ENCODE measurements at regions not wholly inside any gene's neighbourhood (a gene's known extent, or its start where the extent isn't known, plus 50 kb on each side); places are given as distances from the start of the nearest gene placed in this dataset.

DNA sequence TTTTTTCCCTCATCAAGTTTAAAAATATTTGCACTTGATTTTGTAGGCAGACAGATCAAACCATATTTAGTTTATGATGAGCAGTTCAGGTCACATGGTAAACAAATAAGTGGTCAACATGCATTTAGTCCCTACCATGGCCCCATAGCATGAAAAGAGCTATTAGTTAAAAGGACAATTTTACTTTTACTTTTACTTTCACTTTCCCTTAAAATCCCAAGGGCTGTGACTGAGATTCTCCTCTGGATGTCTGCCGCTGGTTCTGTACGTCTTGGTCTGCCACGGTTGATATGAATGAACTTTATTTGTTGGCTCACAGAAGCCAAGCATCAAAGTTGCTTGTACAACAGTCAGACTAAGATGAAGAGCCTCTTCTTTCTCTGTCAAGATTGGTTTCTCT is 626.2 kb upstream of the CDH7 start:
- DNase-seq: peak in 1 of 2 experiments; percentile 0

DNA sequence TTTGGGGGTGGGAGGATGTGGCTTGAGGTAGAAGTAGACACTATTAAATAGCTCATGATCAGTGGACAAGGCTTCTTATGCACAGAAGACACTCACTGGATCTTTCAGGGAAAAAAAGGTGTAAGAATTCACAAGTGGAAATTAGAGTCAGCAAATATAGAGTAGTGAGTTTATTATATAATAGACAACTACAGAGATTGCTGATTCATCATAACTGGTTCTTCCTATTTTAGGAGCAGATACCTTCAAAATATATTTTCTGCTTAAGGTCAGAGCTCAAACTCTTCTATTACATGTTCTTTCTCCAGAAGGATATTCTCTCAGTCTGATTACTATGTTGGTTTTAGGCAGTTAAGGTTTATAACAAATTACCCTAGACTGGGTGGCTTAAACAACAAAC is 646.9 kb upstream of the CDH7 start:
- DNase-seq: no peak

- DNase-seq: no peak
Measured at GRCh38 chr18:65093346-65093745, 657.5 kb upstream of the CDH7 start.

GRCh38 chr18:65091744-65092329 is 659.0 kb upstream of the CDH7 start:
- peak; percentile 0 to 14 for DNase-seq

- no peak for DNase-seq
Measured at GRCh38 chr18:65082907-65083306, 667.9 kb upstream of the CDH7 start.

DNA sequence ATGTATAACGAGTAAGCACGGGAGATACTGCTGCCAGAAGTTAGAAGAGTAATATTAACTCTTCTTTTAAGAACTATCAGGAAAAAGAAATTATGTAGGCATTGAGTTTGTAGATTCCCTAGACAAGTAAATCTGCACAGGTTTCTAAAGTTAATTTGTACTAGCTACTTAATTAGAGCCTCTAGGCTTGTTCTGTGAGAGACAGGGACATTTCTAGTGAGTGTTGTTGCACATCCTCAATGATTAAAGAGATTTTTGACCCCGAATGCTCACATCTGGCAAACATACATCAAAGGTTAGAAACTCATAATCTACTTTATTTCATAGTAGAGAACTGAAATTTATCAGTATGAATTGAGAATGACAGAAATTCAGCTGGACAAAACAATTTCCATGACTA is 669.0 kb upstream of the CDH7 start:
- DNase-seq: no peak

DNA sequence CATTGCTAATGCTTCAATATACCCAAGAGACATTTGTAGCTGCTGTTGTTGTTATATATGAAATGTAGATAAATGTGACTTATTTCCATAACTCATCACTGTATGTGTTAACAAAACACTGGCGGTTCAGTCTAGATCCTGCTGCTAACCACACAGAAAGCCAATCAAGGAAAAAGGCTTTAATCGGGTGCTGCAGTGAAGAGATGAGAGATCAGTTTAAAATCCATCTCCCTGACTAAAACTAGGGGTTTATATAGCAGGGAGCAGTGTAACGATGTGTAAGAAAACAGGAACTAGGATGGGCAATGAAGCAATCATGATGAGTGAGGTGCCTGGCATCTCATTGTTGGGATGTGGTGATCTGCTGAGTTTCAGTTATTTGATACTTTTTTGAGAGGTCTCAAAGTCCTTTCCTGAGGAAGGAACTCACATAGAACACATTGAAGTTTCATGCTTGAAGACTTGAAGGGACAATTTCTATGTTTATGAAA is 677.7 kb upstream of the CDH7 start:
- DNase-seq: no peak

DNA sequence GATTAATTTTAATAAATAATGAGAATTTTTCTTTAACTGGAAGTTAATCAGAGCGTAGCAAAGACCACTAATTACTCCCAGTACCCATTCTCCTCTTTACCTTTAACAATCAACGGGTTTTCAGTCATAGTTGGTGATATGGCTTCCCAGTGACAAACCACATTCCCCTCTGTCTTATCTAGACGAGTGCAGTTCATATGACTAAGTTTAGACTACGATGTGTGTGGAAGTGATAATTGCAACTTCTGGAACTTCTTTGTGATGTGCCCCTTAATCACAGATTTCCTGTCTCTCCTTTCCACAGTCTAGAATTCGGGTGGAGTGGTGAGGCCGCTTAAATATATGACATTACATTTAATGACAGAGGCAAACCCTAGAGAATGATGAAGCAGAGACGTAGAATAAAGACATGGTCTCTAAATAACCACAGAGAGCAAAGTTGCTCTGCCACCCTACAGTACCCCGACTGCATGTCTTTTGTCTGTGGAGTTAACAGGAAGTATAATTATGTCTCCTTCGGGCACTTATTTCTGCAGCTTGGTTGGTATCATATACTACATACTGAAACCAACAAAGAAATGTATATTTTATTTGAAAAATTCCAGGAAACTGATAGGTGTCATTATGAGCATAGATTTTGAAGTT is 693.3 kb upstream of the CDH7 start:
- no peak for DNase-seq

DNA sequence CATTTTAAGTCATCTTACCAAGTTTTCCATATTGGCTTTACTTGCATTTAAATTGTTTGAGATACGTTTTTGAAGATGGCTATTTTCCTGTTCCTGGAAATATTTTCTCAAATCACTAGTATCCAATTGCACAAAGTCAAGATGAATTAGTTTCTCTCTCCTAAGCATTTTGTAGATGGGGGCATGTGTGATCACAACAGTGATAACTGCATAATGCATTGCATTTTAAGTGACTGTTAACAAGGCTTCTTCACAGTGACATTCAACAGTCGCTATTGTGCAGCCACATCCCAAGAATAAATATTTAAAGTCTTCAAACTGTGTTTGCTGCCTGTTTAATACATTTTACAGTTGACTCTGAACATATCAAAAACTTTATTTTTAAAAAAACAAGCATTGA is 694.2 kb upstream of the CDH7 start:
- no peak for DNase-seq

DNA sequence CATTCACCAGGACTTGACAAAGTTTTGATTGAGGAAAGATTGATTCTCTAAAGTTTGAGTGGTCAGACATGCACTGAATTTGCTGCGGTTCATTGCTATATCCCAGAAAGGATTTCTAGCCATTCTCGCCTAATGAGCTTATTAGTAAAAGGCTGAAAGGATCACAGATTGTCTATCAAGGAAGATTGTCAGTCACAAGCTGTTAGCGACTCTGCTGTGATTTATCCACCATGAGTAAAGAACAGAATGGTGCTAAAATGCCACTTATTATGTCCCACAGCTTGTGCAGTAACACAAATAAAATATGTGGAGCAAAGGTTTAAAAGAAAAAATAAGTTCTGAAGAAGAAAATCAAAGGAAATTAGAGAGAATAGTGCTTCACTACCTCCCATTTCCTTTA is 701.2 kb upstream of the CDH7 start:
- no peak for DNase-seq

- DNase-seq: no peak
Measured at GRCh38 chr18:65039578-65039977, 711.2 kb upstream of the CDH7 start.

- DNase-seq: no peak
Measured at GRCh38 chr18:65035701-65036100, 715.1 kb upstream of the CDH7 start.

GRCh38 chr18:65025756-65026155 is 725.1 kb upstream of the CDH7 start:
- DNase-seq: no peak

- DNase-seq: no peak
Measured at GRCh38 chr18:65021021-65021420, 729.8 kb upstream of the CDH7 start.

- DNase-seq: no peak
Measured at GRCh38 chr18:65018184-65018583, 732.6 kb upstream of the CDH7 start.

DNA sequence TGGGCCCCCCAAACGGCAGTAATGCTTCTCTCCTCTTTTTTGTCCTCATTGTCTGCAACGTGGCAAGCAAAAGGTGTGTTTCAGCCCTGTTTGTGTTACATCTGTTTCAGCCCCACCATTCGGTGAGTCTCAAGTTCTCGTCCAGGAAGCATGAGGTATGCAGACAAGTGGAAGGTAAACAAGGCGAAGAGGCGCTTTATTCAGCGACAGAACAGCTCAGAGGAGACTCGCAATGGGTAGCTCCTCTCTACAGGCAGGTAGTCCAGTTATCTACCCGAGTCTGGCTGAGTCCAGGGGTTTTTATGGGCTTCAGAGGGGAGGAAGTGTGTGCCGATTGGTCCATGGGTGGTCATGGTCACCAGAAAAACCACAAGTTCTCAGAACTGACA is 733.4 kb upstream of the CDH7 start:
- DNase-seq: no peak

GRCh38 chr18:65016631-65017371 is 734.0 kb upstream of the CDH7 start:
- no peak for DNase-seq

DNA sequence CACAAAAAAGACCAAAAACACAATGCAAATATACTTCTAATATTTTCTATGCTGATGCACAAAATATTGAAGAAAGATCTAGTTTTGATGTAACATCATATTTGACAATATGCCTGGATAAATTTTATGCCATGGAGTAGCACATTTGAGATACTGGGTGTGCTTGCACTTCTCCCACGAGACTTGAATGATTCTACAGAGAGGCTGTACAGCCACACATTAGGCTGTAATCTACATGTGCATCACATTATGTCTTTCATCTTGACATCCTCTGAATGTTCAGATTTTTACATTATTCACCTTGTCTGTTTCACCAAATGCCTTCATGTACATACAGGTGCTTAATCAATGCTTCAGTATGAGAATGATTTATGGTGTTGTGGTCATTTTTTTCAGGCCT is 756.4 kb upstream of the CDH7 start:
- DNase-seq: no peak

- no peak for DNase-seq
Measured at GRCh38 chr18:64993695-64994094, 757.1 kb upstream of the CDH7 start.

DNA sequence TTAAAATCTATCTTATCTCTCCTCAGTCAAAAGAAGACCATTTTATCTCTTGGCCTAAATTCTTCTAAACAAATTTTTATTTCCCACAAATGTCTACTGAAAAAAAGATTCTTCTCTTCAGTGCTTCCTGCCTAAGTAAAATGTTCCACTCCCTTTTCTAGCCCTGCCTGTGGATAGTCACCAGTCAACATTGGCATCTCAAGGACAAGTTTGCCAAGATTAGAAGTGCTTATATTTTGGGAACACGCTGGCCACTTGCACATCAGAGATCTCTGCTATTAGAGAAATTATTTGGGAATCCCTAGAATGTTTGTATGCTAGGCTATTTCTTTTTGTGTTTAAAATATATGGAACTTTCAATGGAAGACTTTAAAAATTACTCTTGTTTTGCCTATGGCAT is 758.2 kb upstream of the CDH7 start:
- DNase-seq: no peak

- no peak for DNase-seq
Measured at GRCh38 chr18:64991102-64991501, 759.7 kb upstream of the CDH7 start.

- no peak for DNase-seq
Measured at GRCh38 chr18:64986906-64987495, 763.8 kb upstream of the CDH7 start.

DNA sequence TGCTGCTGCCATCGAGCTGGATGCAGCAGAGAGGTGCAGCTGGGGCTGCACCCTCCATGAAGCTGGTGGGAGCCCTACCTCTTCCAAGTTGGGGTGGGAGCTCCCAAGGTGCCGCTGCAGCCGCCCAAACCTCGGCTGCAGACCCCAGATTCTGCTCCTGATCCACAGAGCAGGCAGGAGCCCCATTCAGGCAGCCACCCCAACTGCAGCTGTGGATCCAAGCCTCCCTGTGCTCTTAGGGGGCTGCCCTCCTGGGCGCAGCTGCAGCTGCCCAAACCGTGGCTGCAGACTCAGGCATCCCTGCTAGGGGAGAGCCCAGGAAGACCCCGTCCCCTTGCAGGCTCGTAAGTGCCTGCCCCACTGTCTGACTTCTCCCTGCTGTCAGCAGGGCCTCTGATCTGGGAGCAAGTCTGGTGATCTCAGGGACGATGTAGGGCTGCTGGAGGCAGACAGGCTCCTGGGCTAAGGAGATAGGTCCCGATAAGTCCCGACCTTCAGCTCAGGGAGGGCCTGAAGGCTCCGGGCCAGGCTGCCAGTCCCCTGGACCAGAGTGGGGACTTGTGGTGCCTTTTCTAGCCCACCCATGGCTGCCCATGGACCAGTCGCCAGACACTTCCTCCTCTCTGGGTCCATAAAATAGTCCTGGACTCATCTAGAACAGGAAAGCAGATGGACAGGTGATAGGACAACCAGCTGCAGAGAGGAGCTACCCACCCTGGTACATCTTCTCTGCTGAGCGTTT is 767.1 kb upstream of the CDH7 start:
- DNase-seq: no peak
